HEK293 (cell line): ENCODE measurements at regions not wholly inside any gene's neighbourhood (a gene's known extent, or its start where the extent isn't known, plus 50 kb on each side); places are given as distances from the start of the nearest gene placed in this dataset.

Experiments used
- CTCF ChIA-PET: fragments of 350-600 bp; formaldehyde crosslinking; extraction: SDS; loops from one replicate; lab custom pipeline; 2021; ENCODE audit warnings: antibody characterized with exemption; lab: Yijun Ruan, JAX
- POLR2A ChIA-PET: fragments of 300-600 bp; formaldehyde crosslinking; extraction: SDS; loops from one replicate; lab custom pipeline; 2020; ENCODE audit warnings: antibody characterized with exemption, inconsistent platforms; lab: Yijun Ruan, JAX
- H3K27ac ChIP-seq: fragments of 200-500 bp; sonication (Bioruptor generic); 2 replicates; pipeline ENCODE4 v1.5.1; 2014; ENCODE audit warnings: low read depth, low read length, control low read depth, inconsistent platforms; ENCODE audit errors: extremely low read depth
- H3K36me3 ChIP-seq, 2 experiments: fragments of 200-500 bp in 1 of 2; sonication (Bioruptor generic) in 1 of 2; 1 replicate in 1 of 2; 2 replicates in 1 of 2; pipeline ENCODE4 v1.5.1; 2014 to 2017; ENCODE audit warnings: inconsistent platforms in 2 of 2, low read length in 2 of 2; ENCODE audit not compliant: control insufficient read depth in 2 of 2, insufficient read depth in 1 of 2
- H3K4me1 ChIP-seq: fragments of 200-500 bp; sonication (Bioruptor generic); 2 replicates; pipeline ENCODE4 v1.5.1; 2014; ENCODE audit warnings: mild to moderate bottlenecking, low read length, inconsistent platforms; ENCODE audit not compliant: control insufficient read depth, insufficient read depth
- H3K4me3 ChIP-seq: 2 replicates; pipeline ENCODE4 v1.5.1; 2011; ENCODE audit warnings: low read depth, mild to moderate bottlenecking, control low read depth, low read length, moderate library complexity
- H3K9me3 ChIP-seq: fragments of 200-500 bp; sonication (Bioruptor generic); 2 replicates; pipeline ENCODE4 v1.5.1; 2014; ENCODE audit warnings: low read depth, low read length, inconsistent platforms; ENCODE audit not compliant: control insufficient read depth, insufficient read depth
- GLIS1 ChIP-seq: fragments of 450-650 bp; formaldehyde crosslinking; IDR thresholded peaks from 2 replicates; pipeline ENCODE4 v1.5.1; 2016; ENCODE audit warnings: missing biosample characterization, missing genetic modification characterization
- IKZF3 ChIP-seq: fragments of 450-650 bp; IDR thresholded peaks from 2 replicates; pipeline ENCODE4 v1.5.0; 2018; ENCODE audit warnings: missing biosample characterization, mild to moderate bottlenecking, missing genetic modification characterization, moderate library complexity
- KLF1 ChIP-seq: fragments of 450-650 bp; formaldehyde crosslinking; IDR thresholded peaks from 2 replicates; pipeline ENCODE4 v1.5.1; 2016; ENCODE audit warnings: missing biosample characterization, missing genetic modification characterization
- KLF16 ChIP-seq: fragments of 450-650 bp; formaldehyde crosslinking; IDR thresholded peaks from 2 replicates; pipeline ENCODE4 v1.5.1; 2017; ENCODE audit warnings: missing biosample characterization, missing genetic modification characterization
- KLF7 ChIP-seq: fragments of 450-650 bp; formaldehyde crosslinking; IDR thresholded peaks from 2 replicates; pipeline ENCODE4 v1.5.1; 2016; ENCODE audit warnings: missing biosample characterization, missing genetic modification characterization, borderline replicate concordance
- WT1 ChIP-seq: fragments of 450-650 bp; formaldehyde crosslinking; IDR thresholded peaks from 2 replicates; pipeline ENCODE4 v1.5.1; 2016; ENCODE audit warnings: missing biosample characterization, missing genetic modification characterization
- ZBTB10 ChIP-seq: fragments of 450-650 bp; formaldehyde crosslinking; IDR thresholded peaks from 2 replicates; pipeline ENCODE4 v1.5.1; 2016; ENCODE audit warnings: missing biosample characterization, missing genetic modification characterization
- ZBTB20 ChIP-seq: fragments of 450-650 bp; formaldehyde crosslinking; IDR thresholded peaks from 2 replicates; pipeline ENCODE4 v1.5.1; 2016; ENCODE audit warnings: missing biosample characterization, missing genetic modification characterization
- ZEB2 ChIP-seq: fragments of 450-650 bp; formaldehyde crosslinking; IDR thresholded peaks from 2 replicates; pipeline ENCODE4 v1.5.1; 2016; ENCODE audit warnings: missing biosample characterization, missing genetic modification characterization
- ZFP41 ChIP-seq: fragments of 450-650 bp; formaldehyde crosslinking; IDR thresholded peaks from 2 replicates; pipeline ENCODE4 v1.5.1; 2016; ENCODE audit warnings: missing biosample characterization, missing genetic modification characterization, borderline replicate concordance
- ZIC2 ChIP-seq: fragments of 450-650 bp; formaldehyde crosslinking; IDR thresholded peaks from 2 replicates; pipeline ENCODE4 v1.5.1; 2016; ENCODE audit warnings: missing biosample characterization, missing genetic modification characterization
- ZNF10 ChIP-seq: fragments of 450-650 bp; formaldehyde crosslinking; IDR thresholded peaks from 2 replicates; pipeline ENCODE4 v1.5.1; 2017; ENCODE audit warnings: missing biosample characterization, missing genetic modification characterization
- ZNF114 ChIP-seq: fragments of 450-650 bp; formaldehyde crosslinking; IDR thresholded peaks from 2 replicates; pipeline ENCODE4 v1.5.0; 2017; ENCODE audit warnings: missing biosample characterization, missing genetic modification characterization
- ZNF148 ChIP-seq: fragments of 450-650 bp; formaldehyde crosslinking; IDR thresholded peaks from 2 replicates; pipeline ENCODE4 v1.5.0; 2017; ENCODE audit warnings: missing biosample characterization, missing genetic modification characterization, borderline replicate concordance
- ZNF202 ChIP-seq: fragments of 450-650 bp; formaldehyde crosslinking; IDR thresholded peaks from 2 replicates; pipeline ENCODE4 v1.5.1; 2016; ENCODE audit warnings: missing biosample characterization, missing genetic modification characterization, borderline replicate concordance
- ZNF292 ChIP-seq: fragments of 450-650 bp; formaldehyde crosslinking; IDR thresholded peaks from 2 replicates; pipeline ENCODE4 v1.5.1; 2016; ENCODE audit warnings: low read depth, missing biosample characterization, missing genetic modification characterization, borderline replicate concordance
- ZNF350 ChIP-seq: fragments of 450-650 bp; formaldehyde crosslinking; IDR thresholded peaks from 2 replicates; pipeline ENCODE4 v1.5.0; 2017; ENCODE audit warnings: missing biosample characterization, mild to moderate bottlenecking, missing genetic modification characterization
- ZNF362 ChIP-seq: fragments of 450-650 bp; formaldehyde crosslinking; IDR thresholded peaks from 2 replicates; pipeline ENCODE4 v1.5.1; 2016; ENCODE audit warnings: missing biosample characterization, missing genetic modification characterization
- ZNF416 ChIP-seq: fragments of 450-650 bp; formaldehyde crosslinking; IDR thresholded peaks from 2 replicates; pipeline ENCODE4 v1.5.1; 2016; ENCODE audit warnings: missing biosample characterization, missing genetic modification characterization
- ZNF513 ChIP-seq: fragments of 450-650 bp; IDR thresholded peaks from 2 replicates; pipeline ENCODE4 v1.5.1; 2018; ENCODE audit warnings: missing biosample characterization, missing genetic modification characterization
- ZNF514 ChIP-seq: fragments of 450-650 bp; formaldehyde crosslinking; IDR thresholded peaks from 2 replicates; pipeline ENCODE4 v1.5.1; 2016; ENCODE audit warnings: missing biosample characterization, missing genetic modification characterization
- ZNF585B ChIP-seq: fragments of 450-650 bp; formaldehyde crosslinking; IDR thresholded peaks from 2 replicates; pipeline ENCODE4 v1.5.1; 2016; ENCODE audit warnings: missing biosample characterization, missing genetic modification characterization
- ZNF645 ChIP-seq: fragments of 450-650 bp; formaldehyde crosslinking; IDR thresholded peaks from 2 replicates; pipeline ENCODE4; 2016; ENCODE audit warnings: missing biosample characterization, missing genetic modification characterization
- ZNF677 ChIP-seq: fragments of 450-650 bp; IDR thresholded peaks from 2 replicates; pipeline ENCODE4 v1.5.0; 2018; ENCODE audit warnings: missing biosample characterization, mild to moderate bottlenecking, missing genetic modification characterization, moderate library complexity

- CTCF ChIA-PET = interaction anchor here (0.5 to 2.6 kb wide), 43 partner anchors 8 to 598 kb away, joined by 3 to 25 read pairs (median 4); partner anchors contain the start of genes CCDC83 and PICALM
- Histone ChIP-seq H3K4me1 (no peaks in the 10 kb centered on the region), H3K4me3 (peak overlapping the region; percentile 19; the same call in 1 of the 2 replicates), H3K27ac (no peak overlapping the region), H3K36me3 (no peaks in the 10 kb centered on the region), H3K9me3 (no peaks in the 10 kb centered on the region)
- POLR2A ChIA-PET = interaction anchor here (0.8 to 1.8 kb wide), 6 partner anchors 10 to 127 kb away, joined by 3 to 8 read pairs (median 3); partner anchors contain the start of genes EED and PICALM
- peak; percentile 60; the same call in 1 of the 2 replicates for TF ChIP-seq KLF7 (tag by site-specific recombination)
- peak; percentile 88 for TF ChIP-seq IKZF3 (tag by site-specific recombination)
- TF ChIP-seq ZBTB10 (tag by site-specific recombination) = no peak
- TF ChIP-seq ZNF148 = no peak
- TF ChIP-seq ZNF292 = no peak
- no peak for TF ChIP-seq ZNF10 (tag by site-specific recombination)
- TF ChIP-seq GLIS1 (tag by site-specific recombination) = peak; percentile 63
- TF ChIP-seq KLF16 (tag by site-specific recombination) = no peak
- no peak for TF ChIP-seq ZFP41 (tag by site-specific recombination)
- TF ChIP-seq ZNF585B (tag by site-specific recombination) = no peak
- no peak for TF ChIP-seq ZNF202
- TF ChIP-seq ZNF645 = no peak
- TF ChIP-seq ZIC2 (tag by site-specific recombination) = peak; percentile 64; the same call in 1 of the 2 replicates
- TF ChIP-seq ZBTB20 (tag by site-specific recombination) = no peak
- TF ChIP-seq ZNF114 (tag by site-specific recombination) = no peak
- TF ChIP-seq ZNF513 (tag by site-specific recombination) = no peak
- peak; percentile 95 for TF ChIP-seq ZNF362
- TF ChIP-seq ZNF416 (tag by site-specific recombination) = no peak
- TF ChIP-seq WT1 (tag by site-specific recombination) = no peak
- peak; percentile 59 for TF ChIP-seq KLF1
- TF ChIP-seq ZNF677 (tag by site-specific recombination) = no peak
- TF ChIP-seq ZEB2 (tag by site-specific recombination) = peak; percentile 38; the same call in 1 of the 2 replicates
- TF ChIP-seq ZNF350 (tag by site-specific recombination) = no peak
- TF ChIP-seq ZNF514 = no peak
Observed at GRCh38 chr11:86193297-86194095, 51.1 kb upstream of the EED start.
